ENCODE measurements at regions not wholly inside any gene's neighbourhood (a gene's known extent, or its start where the extent isn't known, plus 50 kb on each side); places are given as distances from the start of the nearest gene placed in this dataset.

DNA sequence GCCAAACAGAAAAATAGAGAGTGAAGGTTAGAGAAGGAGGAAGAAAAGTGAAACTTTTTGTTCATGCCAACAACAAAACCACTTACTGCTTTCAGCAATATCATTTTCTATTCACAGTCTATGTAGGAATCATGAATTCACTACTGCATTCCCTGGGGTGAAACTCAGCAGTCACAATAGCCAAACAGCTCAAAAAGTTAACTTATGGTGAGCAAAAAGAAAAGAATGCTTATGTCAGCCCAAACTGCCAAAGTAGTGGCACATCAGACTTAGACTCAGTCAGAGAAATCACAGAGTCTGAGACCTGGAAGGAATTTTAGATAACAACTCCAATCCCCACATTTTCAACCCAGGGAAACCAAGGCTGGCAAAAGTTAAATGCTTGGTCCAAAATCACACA lies 238.7 kb upstream of the TMCO5A start:
- DNase-seq: no peak

GRCh38 chr15:37698679-37699078 lies 235.8 kb upstream of the TMCO5A start:
- no peak for DNase-seq

- no peak for DNase-seq
Observed at GRCh38 chr15:37701230-37701629, 233.2 kb upstream of the TMCO5A start.

- no peak for DNase-seq
Observed at GRCh38 chr15:37709669-37710068, 224.8 kb upstream of the TMCO5A start.

DNA sequence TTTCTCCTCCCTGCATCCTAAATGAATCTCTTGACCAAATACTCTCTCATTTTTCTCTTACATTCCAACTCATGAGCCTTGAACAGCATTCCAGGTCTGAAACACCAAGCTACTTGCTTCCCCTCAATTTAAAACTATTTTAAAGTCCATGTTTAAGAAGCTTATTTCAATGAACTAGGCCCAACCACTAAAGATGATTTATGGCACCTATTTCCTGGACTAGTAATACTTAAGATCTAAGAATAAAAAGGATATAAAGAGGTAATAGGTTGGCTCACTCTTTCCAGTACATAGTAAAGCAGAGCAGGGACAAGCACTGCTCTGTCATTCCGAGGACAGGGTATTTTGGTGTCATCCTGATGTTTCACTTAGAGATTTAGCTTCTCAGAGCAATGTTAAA lies 219.3 kb upstream of the TMCO5A start:
- DNase-seq: no peak

GRCh38 chr15:37720267-37720666 lies 214.2 kb upstream of the TMCO5A start:
- no peak for DNase-seq

DNA sequence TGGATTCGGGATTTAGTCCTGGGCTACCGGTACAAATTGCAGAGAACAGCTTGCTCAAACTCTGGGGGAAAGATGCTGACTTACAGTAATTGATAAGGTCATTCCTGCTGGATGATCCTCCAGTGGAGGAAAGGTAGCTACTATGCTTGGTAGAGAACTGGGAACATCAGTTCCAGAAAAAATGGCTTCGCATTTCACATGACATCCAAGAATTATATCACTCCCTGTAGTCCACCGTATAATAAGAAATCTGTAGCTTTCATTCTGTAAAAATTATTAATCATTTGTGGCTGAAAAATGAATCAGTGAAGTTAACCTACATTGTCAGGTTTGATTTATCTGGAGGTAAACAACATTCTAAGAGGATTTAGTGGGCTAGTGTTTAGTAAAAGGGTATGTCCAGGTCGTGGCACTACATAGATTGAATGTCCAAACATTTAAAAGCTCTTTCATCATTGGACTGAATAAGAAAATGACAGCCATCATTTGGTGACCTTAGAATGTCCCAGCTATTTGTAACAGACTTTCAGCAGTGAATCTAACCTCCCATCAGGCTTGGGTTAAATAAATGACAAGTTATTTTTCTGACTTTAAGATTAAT lies 203.2 kb upstream of the TMCO5A start:
- no peak for DNase-seq

DNA sequence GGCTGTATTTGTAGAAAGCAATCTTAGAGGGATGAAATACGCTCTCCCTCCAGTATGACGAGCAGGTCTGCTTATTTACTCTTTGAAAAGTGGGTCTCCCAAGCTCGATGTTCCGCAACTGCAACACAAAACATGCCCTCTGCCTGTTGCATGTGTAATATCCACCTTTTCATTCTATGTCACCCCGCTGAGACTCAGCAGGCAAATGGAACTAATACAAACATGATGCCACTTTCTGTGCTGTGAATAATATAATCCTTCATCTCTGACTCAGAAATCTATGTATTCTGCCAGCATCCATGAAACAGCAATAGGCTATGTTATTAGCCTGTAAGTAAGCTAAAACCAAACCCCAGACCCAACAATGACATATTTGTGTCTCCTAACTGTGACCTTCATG lies 200.8 kb upstream of the TMCO5A start:
- no peak for DNase-seq

- no peak for DNase-seq
Observed at GRCh38 chr15:37740623-37741141, 193.8 kb upstream of the TMCO5A start.

DNA sequence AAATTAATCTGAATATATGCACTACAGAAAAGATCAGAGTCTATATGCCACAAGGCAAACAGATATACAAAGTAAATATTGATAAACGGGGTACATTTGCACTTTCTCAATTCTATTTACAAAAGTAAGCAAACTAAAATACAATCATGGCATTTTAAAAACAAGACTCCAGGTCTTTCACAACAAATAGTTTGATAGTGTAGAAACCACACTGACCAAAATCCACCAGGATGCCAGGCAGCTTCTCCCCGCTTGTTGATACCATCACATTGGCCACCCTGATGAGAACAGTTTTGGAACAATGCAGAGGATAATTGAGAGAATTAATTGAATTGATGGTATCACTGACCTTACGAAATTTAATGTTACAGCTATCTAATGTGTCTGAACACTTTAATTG lies 190.6 kb upstream of the TMCO5A start:
- no peak for DNase-seq

DNA sequence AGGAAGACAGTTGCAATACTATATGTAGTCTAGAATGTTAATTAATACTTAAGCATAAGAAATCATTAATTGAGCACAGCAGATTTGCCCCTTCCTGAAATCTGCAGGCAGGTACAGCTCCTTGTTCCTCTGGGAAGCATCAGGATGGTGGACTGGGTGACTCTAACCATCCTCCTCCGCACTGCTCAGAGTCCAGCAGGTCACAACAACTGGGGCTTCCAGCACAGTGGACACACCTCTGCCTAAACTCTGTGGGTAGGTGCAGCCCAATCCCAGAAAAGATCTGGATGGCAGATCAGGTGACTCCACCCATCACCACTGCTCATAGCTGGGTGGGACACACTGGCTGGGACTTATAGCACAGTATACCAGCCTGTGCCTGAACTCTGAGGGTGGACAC lies 189.9 kb upstream of the TMCO5A start:
- no peak for DNase-seq

GRCh38 chr15:37751401-37751800 lies 183.0 kb upstream of the TMCO5A start:
- DNase-seq: no peak

- no peak for DNase-seq
Observed at GRCh38 chr15:37756407-37756806, 178.0 kb upstream of the TMCO5A start.

DNA sequence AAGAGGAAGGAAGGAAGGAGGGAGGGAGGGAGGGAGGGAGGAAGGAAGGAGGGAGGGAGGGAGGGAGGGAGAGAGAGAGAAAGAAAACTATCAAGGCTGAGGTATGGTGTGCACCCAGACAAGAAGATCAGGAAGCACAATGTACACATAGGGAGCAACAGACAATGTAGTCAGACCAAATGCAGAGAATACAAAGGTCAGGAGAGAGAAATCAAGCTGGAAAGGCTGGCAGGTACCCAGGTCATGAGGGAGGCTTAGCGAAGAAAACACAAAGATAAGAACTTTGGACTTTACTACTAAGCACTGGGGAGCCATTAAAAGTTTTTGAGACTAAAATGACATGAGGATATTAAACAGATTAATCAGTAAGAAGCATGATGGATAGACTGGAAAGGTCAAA lies 176.0 kb upstream of the TMCO5A start:
- DNase-seq: no peak

GRCh38 chr15:37764733-37765191 lies 169.7 kb upstream of the TMCO5A start:
- DNase-seq: peak in 1 of 2 donors; percentile 13

- peak in 1 of 2 donors; percentile 7 for DNase-seq
Observed at GRCh38 chr15:37765786-37766185, 168.7 kb upstream of the TMCO5A start.

GRCh38 chr15:37767841-37768455 lies 166.5 kb upstream of the TMCO5A start:
- no peak for DNase-seq

DNA sequence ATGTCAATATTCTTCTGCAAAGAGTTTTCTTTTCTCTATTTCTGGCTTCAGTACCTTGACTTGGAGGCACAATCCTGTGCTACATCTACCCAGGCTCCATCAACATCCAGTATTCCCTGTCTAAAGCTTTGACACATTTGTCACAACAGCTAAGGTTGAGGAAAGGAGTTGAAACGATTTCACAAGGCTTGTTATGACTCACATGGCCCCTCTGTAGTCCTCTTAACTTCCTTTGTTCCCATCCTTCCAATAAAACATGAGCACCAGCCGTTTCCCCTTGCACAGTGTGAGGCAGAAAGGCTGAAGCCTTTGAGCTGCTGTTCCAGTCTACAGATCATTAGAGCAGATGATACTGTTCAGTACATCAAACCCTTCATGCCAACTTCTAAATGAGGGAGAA lies 163.0 kb upstream of the TMCO5A start:
- no peak for DNase-seq

GRCh38 chr15:37773111-37773860 lies 161.2 kb upstream of the TMCO5A start:
- no peak for DNase-seq

- DNase-seq: no peak
Observed at GRCh38 chr15:37774961-37775360, 159.5 kb upstream of the TMCO5A start.

GRCh38 chr15:37777006-37777405 lies 157.4 kb upstream of the TMCO5A start:
- DNase-seq: no peak

DNA sequence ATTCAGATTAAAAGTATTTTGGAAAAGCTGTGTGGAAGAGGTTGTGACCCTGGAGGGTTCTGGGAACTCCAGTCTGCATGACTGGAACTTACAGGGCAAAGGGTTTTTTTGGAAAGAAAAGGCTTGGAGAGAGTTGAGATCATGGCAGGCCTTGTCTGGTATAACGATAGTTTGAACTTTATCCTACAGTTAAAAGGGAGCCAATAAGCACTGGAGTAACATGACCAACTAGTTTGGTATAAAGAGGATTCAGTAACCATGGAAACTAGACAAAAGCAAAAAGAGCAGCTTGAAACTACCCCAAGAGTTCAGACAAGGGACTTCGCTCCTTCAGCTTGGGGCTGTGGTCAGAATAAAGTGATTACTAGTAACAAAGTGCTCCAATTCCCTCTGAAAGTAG lies 151.2 kb upstream of the TMCO5A start:
- no peak for DNase-seq

GRCh38 chr15:37788330-37788729 lies 146.1 kb upstream of the TMCO5A start:
- no peak for DNase-seq

Data from right lung (tissue), 2 donors.